IMR-90 (cell line): ENCODE measurements at regions not wholly inside any gene's neighbourhood (a gene's known extent, or its start where the extent isn't known, plus 50 kb on each side); places are given as distances from the start of the nearest gene placed in this dataset.

ENCODE experiments used
- ATAC-seq: fragments of 200-7000 bp; cut with Tn5 transposase; 2 replicates; pipeline ENCODE4 v1.9.1; 2020; ENCODE audit warnings: low read depth, mild to moderate bottlenecking, moderate library complexity
- BruUV-seq: library from RNA; stranded (reverse); fragments of 400-500 nt; replicated peaks from 2 replicates; lab custom pipeline; 2021; lab: Mats Ljungman, UMichigan
- CTCF ChIA-PET: fragments of 300-600 bp; formaldehyde crosslinking; extraction: SDS; loops from one replicate; lab custom pipeline; 2021; ENCODE audit warnings: antibody characterized with exemption; lab: Yijun Ruan, JAX
- POLR2A ChIA-PET: fragments of 300-600 bp; sonication (Branson Sonifier 250); formaldehyde crosslinking; loops from one replicate; lab custom pipeline; 2022; ENCODE audit warnings: antibody characterized with exemption; ENCODE audit not compliant: unreplicated experiment; lab: Charles Lee
- DNase-seq: peaks from one replicate; pipeline ENCODE4 v3.0.0; 2013
- H2AFZ ChIP-seq: replicated peaks from 2 replicates; pipeline ENCODE3; 2013; ENCODE audit warnings: low read length, mild to moderate bottlenecking; ENCODE audit not compliant: poor library complexity
- H2AK5ac ChIP-seq: 2 replicates; pipeline ENCODE4 v1.6.1; 2013; ENCODE audit warnings: low read depth, low read length, inconsistent platforms
- H2AK9ac ChIP-seq: replicated peaks from 2 replicates; pipeline ENCODE3; 2013; ENCODE audit warnings: mild to moderate bottlenecking, low read depth, low read length, moderate library complexity; ENCODE audit not compliant: poor library complexity
- H2BK120ac ChIP-seq: 2 replicates; pipeline ENCODE4 v1.6.1; 2013; ENCODE audit warnings: low read depth, low read length, inconsistent platforms
- H2BK15ac ChIP-seq: 3 replicates; pipeline ENCODE4 v1.6.1; 2013; ENCODE audit warnings: low read depth, low read length, inconsistent platforms
- H2BK20ac ChIP-seq: 2 replicates; pipeline ENCODE4 v1.6.1; 2013; ENCODE audit warnings: low read depth, mild to moderate bottlenecking, inconsistent platforms, low read length, moderate library complexity
- H2BK5ac ChIP-seq: 2 replicates; pipeline ENCODE4 v1.6.1; 2013; ENCODE audit warnings: mild to moderate bottlenecking, low read depth, low read length, inconsistent platforms; ENCODE audit not compliant: poor library complexity, severe bottlenecking
- H3K14ac ChIP-seq: replicated peaks from 2 replicates; pipeline ENCODE4 v1.6.1; 2013; ENCODE audit warnings: low read depth, low read length, inconsistent platforms
- H3K18ac ChIP-seq: 2 replicates; pipeline ENCODE4 v1.6.1; 2013; ENCODE audit warnings: low read depth, low read length, control low read depth
- H3K23ac ChIP-seq: 2 replicates; pipeline ENCODE4 v1.6.1; 2013; ENCODE audit warnings: low read depth, low read length, inconsistent platforms
- H3K27ac ChIP-seq: 2 replicates; pipeline ENCODE4 v1.5.1; 2013; ENCODE audit warnings: mild to moderate bottlenecking, control low read depth, low read length; ENCODE audit not compliant: insufficient read depth
- H3K27me3 ChIP-seq: 2 replicates; pipeline ENCODE4 v1.6.1; 2013; ENCODE audit warnings: low read length; ENCODE audit not compliant: control insufficient read depth, insufficient read depth
- H3K36me3 ChIP-seq: 2 replicates; pipeline ENCODE4 v1.6.1; 2013; ENCODE audit warnings: low read length, mixed read lengths; ENCODE audit not compliant: control insufficient read depth, insufficient read depth
- H3K4ac ChIP-seq: 2 replicates; pipeline ENCODE4 v1.6.1; 2013; ENCODE audit warnings: low read depth, low read length, inconsistent platforms
- H3K4me1 ChIP-seq: 2 replicates; pipeline ENCODE4 v1.6.1; 2013; ENCODE audit warnings: low read length, mixed read lengths; ENCODE audit not compliant: control insufficient read depth, insufficient read depth
- H3K4me2 ChIP-seq: 2 replicates; pipeline ENCODE4 v1.6.1; 2013; ENCODE audit warnings: low read depth, mild to moderate bottlenecking, control low read depth, low read length, moderate library complexity
- H3K4me3 ChIP-seq: 2 replicates; pipeline ENCODE4 v1.5.1; 2013; ENCODE audit warnings: low read depth, mild to moderate bottlenecking, control low read depth, low read length, moderate library complexity; ENCODE audit not compliant: insufficient read depth
- H3K56ac ChIP-seq: 2 replicates; pipeline ENCODE4 v1.6.1; 2013; ENCODE audit warnings: low read length, inconsistent platforms; ENCODE audit not compliant: insufficient read depth; ENCODE audit errors: extremely low read depth
- H3K79me1 ChIP-seq, 2 experiments: 2 replicates each; pipeline ENCODE4 v1.6.1; 2013; ENCODE audit warnings: low read length in 2 of 2, inconsistent platforms in 1 of 2, low read depth in 1 of 2
- H3K9ac ChIP-seq: 2 replicates; pipeline ENCODE4 v1.6.1; 2013; ENCODE audit warnings: low read depth, low read length, control low read depth
- H3K9me1 ChIP-seq: 2 replicates; pipeline ENCODE4 v1.6.1; 2013; ENCODE audit warnings: low read length, inconsistent platforms; ENCODE audit not compliant: insufficient read depth
- H3K9me3 ChIP-seq: 2 replicates; pipeline ENCODE4 v1.6.1; 2013; ENCODE audit warnings: low read length; ENCODE audit not compliant: control insufficient read depth, insufficient read depth
- H4K20me1 ChIP-seq: 2 replicates; pipeline ENCODE4 v1.6.1; 2013; ENCODE audit warnings: low read length, inconsistent platforms; ENCODE audit not compliant: insufficient read depth
- H4K5ac ChIP-seq: 2 replicates; pipeline ENCODE4 v1.6.1; 2013; ENCODE audit warnings: mild to moderate bottlenecking, low read depth, low read length, control low read depth
- H4K8ac ChIP-seq, 2 experiments: 2 replicates each; pipeline ENCODE4 v1.6.1; 2013; ENCODE audit warnings: low read depth in 2 of 2, low read length in 2 of 2, control low read depth in 1 of 2, inconsistent platforms in 1 of 2
- H4K91ac ChIP-seq: 2 replicates; pipeline ENCODE4 v1.6.1; 2013; ENCODE audit warnings: low read depth, low read length, inconsistent platforms; ENCODE audit not compliant: insufficient read depth
- BHLHE40 ChIP-seq: fragments of 150-350 bp; IDR thresholded peaks from 2 replicates; pipeline ENCODE4 v1.6.1; 2016; ENCODE audit warnings: mild to moderate bottlenecking, low read depth, low read length
- CEBPB ChIP-seq: IDR thresholded peaks from 2 replicates; pipeline ENCODE4 v1.6.1; 2012; ENCODE audit warnings: low read depth, low read length, improper control_type of control experiment
- CHD1 ChIP-seq: IDR thresholded peaks from 2 replicates; pipeline ENCODE4 v1.6.1; 2012; ENCODE audit warnings: low read depth, low read length, improper control_type of control experiment
- CTCF ChIP-seq: conservative IDR thresholded peaks from 2 replicates; pipeline ENCODE4 v1.5.1; 2012; ENCODE audit warnings: mild to moderate bottlenecking, low read depth, low read length, improper control_type of control experiment
- ELK1 ChIP-seq: fragments of 150-350 bp; IDR thresholded peaks from 2 replicates; pipeline ENCODE4 v1.6.1; 2016; ENCODE audit warnings: low read depth, mild to moderate bottlenecking, low read length, moderate library complexity, borderline replicate concordance
- FOS ChIP-seq: fragments of 150-350 bp; IDR thresholded peaks from 2 replicates; pipeline ENCODE4 v1.6.1; 2016; ENCODE audit warnings: low read depth, low read length
- MAFK ChIP-seq: IDR thresholded peaks from 2 replicates; pipeline ENCODE4 v1.6.1; 2012; ENCODE audit warnings: low read depth, low read length, improper control_type of control experiment
- MAZ ChIP-seq: IDR thresholded peaks from 2 replicates; pipeline ENCODE4 v1.6.1; 2012; ENCODE audit warnings: low read depth, mild to moderate bottlenecking, low read length, improper control_type of control experiment, moderate library complexity, borderline replicate concordance
- MXI1 ChIP-seq: IDR thresholded peaks from 2 replicates; pipeline ENCODE4 v1.6.1; 2012; ENCODE audit warnings: low read depth, mild to moderate bottlenecking, low read length, moderate library complexity, borderline replicate concordance
- NFE2L2 ChIP-seq: fragments of 150-350 bp; IDR thresholded peaks from 2 replicates; pipeline ENCODE4 v1.6.1; 2016; ENCODE audit warnings: low read depth, mild to moderate bottlenecking, low read length
- POLR2A ChIP-seq: IDR thresholded peaks from 2 replicates; pipeline ENCODE4 v1.6.1; 2012; ENCODE audit warnings: mild to moderate bottlenecking, low read depth, low read length
- RAD21 ChIP-seq: IDR thresholded peaks from 2 replicates; pipeline ENCODE4 v1.6.1; 2012; ENCODE audit warnings: low read length, improper control_type of control experiment
- RCOR1 ChIP-seq: IDR thresholded peaks from 2 replicates; pipeline ENCODE4 v1.6.1; 2012; ENCODE audit warnings: mild to moderate bottlenecking, low read length, improper control_type of control experiment; ENCODE audit not compliant: insufficient replicate concordance
- RFX5 ChIP-seq: IDR thresholded peaks from 2 replicates; pipeline ENCODE4 v1.8.0; 2012; ENCODE audit warnings: low read depth, mild to moderate bottlenecking, low read length, moderate library complexity
- SMC3 ChIP-seq: fragments of 150-350 bp; IDR thresholded peaks from 2 replicates; pipeline ENCODE4 v1.6.1; 2016; ENCODE audit warnings: low read depth, mild to moderate bottlenecking, antibody characterized with exemption, low read length, moderate library complexity
- USF2 ChIP-seq: fragments of 150-350 bp; IDR thresholded peaks from 2 replicates; pipeline ENCODE4 v1.6.1; 2017; ENCODE audit warnings: mild to moderate bottlenecking, antibody characterized with exemption, low read length, low read depth
- WGBS, 2 experiments: methylation state at CpG; one replicate each; pipeline versions ENCODE4 v1.1.5 to v1.1.7; 2013; ENCODE audit warnings: missing lambda C conversion rate in 2 of 2; ENCODE audit not compliant: insufficient read length in 1 of 2; ENCODE audit errors: extremely low coverage in 2 of 2; 5-methylcytosine and 5-hydroxymethylcytosine counted together
- dilution Hi-C: fragments of 300-500 bp; cut with HindIII; formaldehyde crosslinking; loops from one replicate; pipeline ENCODE4 v1.14.3; 2018; ENCODE audit warnings: low sequenced_read_pairs; ENCODE audit not compliant: unreplicated experiment
- in situ Hi-C: fragments of 300-500 bp; cut with MboI; formaldehyde crosslinking; loops from 3 replicates; pipeline ENCODE4 v1.14.3; 2019; ENCODE audit warnings: low sequenced_read_pairs, inconsistent platforms, mixed read lengths
- intact Hi-C: fragments of 100-400 bp; cut with micrococcal nuclease; formaldehyde crosslinking; loops from 2 replicates; pipeline ENCODE4 v1.10.0; 2022

GRCh38 chr4:27089186-27089585, 228.5 kb downstream of the STIM2 start:
- Histone ChIP-seq H3K4ac (no peak overlapping the region), H2BK120ac (no peak overlapping the region), H3K9ac (no peak overlapping the region), H3K9me1 (peaks cover 4% of the 10 kb centered on the region; the same call in 1 of the 2 replicates), H2AK9ac (no peak overlapping the region), H2AFZ (no peak overlapping the region), H3K56ac (no peak overlapping the region), H3K14ac (no peak overlapping the region), H4K5ac (no peak overlapping the region), H2BK5ac (no peak overlapping the region), H3K27ac (no peak overlapping the region), H3K4me3 (no peak overlapping the region), H3K79me1 (no peaks in the 10 kb centered on the region), H2AK5ac (no peak overlapping the region), H3K23ac (no peak overlapping the region), H3K27me3 (peaks cover 9% of the 10 kb centered on the region), H3K18ac (no peak overlapping the region), H4K20me1 (no peaks in the 10 kb centered on the region), H2BK15ac (no peak overlapping the region), H3K36me3 (no peaks in the 10 kb centered on the region), H3K4me1 (no peaks in the 10 kb centered on the region), H4K8ac (no peak overlapping the region), H2BK20ac (no peak overlapping the region), H3K9me3 (no peaks in the 10 kb centered on the region), H4K91ac (no peak overlapping the region), H3K4me2 (no peak overlapping the region)
- in situ Hi-C loops (no loop called here), dilution Hi-C loops (no loop called here), intact Hi-C loops (no loop called here)
- ChIA-PET CTCF (no interaction called here), POLR2A (no interaction called here)
- BruUV-seq: no TSS peak
- WGBS, 2 experiments: 73% methylated on average over 3 of the region's 5 CpGs; no CpG with 5 or more reads in 1 of the 2 experiments
- DNase-seq (no peak), ATAC-seq (no peak)
- TF ChIP-seq NFE2L2: no peak
- no peak for TF ChIP-seq USF2
- no peak for TF ChIP-seq MAZ
- no peak for TF ChIP-seq MXI1
- no peak for TF ChIP-seq ELK1
- no peak for TF ChIP-seq CTCF
- TF ChIP-seq RFX5: no peak
- no peak for TF ChIP-seq CHD1
- TF ChIP-seq BHLHE40: no peak
- no peak for TF ChIP-seq SMC3
- TF ChIP-seq POLR2A: no peak
- TF ChIP-seq FOS: no peak
- no peak for TF ChIP-seq RCOR1
- no peak for TF ChIP-seq RAD21
- no peak for TF ChIP-seq CEBPB
- no peak for TF ChIP-seq MAFK
